HEK293 (cell line): ENCODE measurements at regions not wholly inside any gene's neighbourhood (a gene's known extent, or its start where the extent isn't known, plus 50 kb on each side); places are given as distances from the start of the nearest gene placed in this dataset.

ENCODE experiments used
- CTCF ChIA-PET: fragments of 350-600 bp; formaldehyde crosslinking; extraction: SDS; loops from one replicate; lab custom pipeline; 2021; ENCODE audit warnings: antibody characterized with exemption; lab: Yijun Ruan, JAX
- POLR2A ChIA-PET: fragments of 300-600 bp; formaldehyde crosslinking; extraction: SDS; loops from one replicate; lab custom pipeline; 2020; ENCODE audit warnings: antibody characterized with exemption, inconsistent platforms; lab: Yijun Ruan, JAX
- H3K27ac ChIP-seq: fragments of 200-500 bp; sonication (Bioruptor generic); 2 replicates; pipeline ENCODE4 v1.5.1; 2014; ENCODE audit warnings: low read depth, low read length, control low read depth, inconsistent platforms; ENCODE audit errors: extremely low read depth
- H3K36me3 ChIP-seq, 2 experiments: fragments of 200-500 bp in 1 of 2; sonication (Bioruptor generic) in 1 of 2; 1 replicate in 1 of 2; 2 replicates in 1 of 2; pipeline ENCODE4 v1.5.1; 2014 to 2017; ENCODE audit warnings: inconsistent platforms in 2 of 2, low read length in 2 of 2; ENCODE audit not compliant: control insufficient read depth in 2 of 2, insufficient read depth in 1 of 2
- H3K4me1 ChIP-seq: fragments of 200-500 bp; sonication (Bioruptor generic); 2 replicates; pipeline ENCODE4 v1.5.1; 2014; ENCODE audit warnings: mild to moderate bottlenecking, low read length, inconsistent platforms; ENCODE audit not compliant: control insufficient read depth, insufficient read depth
- H3K4me3 ChIP-seq: 2 replicates; pipeline ENCODE4 v1.5.1; 2011; ENCODE audit warnings: low read depth, mild to moderate bottlenecking, control low read depth, low read length, moderate library complexity
- H3K9me3 ChIP-seq: fragments of 200-500 bp; sonication (Bioruptor generic); 2 replicates; pipeline ENCODE4 v1.5.1; 2014; ENCODE audit warnings: low read depth, low read length, inconsistent platforms; ENCODE audit not compliant: control insufficient read depth, insufficient read depth
- GLIS2 ChIP-seq: fragments of 450-650 bp; formaldehyde crosslinking; IDR thresholded peaks from 2 replicates; pipeline ENCODE4 v1.5.1; 2016; ENCODE audit warnings: missing biosample characterization, missing genetic modification characterization
- SETDB1 ChIP-seq: IDR thresholded peaks from one replicate; pipeline ENCODE4 v1.6.1; 2017; ENCODE audit warnings: mild to moderate bottlenecking, low read length, moderate library complexity, mixed read lengths; ENCODE audit not compliant: insufficient read length
- SP2 ChIP-seq: fragments of 450-650 bp; formaldehyde crosslinking; IDR thresholded peaks from 2 replicates; pipeline ENCODE4 v1.5.1; 2016; ENCODE audit warnings: missing biosample characterization, missing genetic modification characterization
- ZBTB17 ChIP-seq: fragments of 450-650 bp; formaldehyde crosslinking; IDR thresholded peaks from 2 replicates; pipeline ENCODE4 v1.5.1; 2016; ENCODE audit warnings: missing biosample characterization, missing genetic modification characterization
- ZIC2 ChIP-seq: fragments of 450-650 bp; formaldehyde crosslinking; IDR thresholded peaks from 2 replicates; pipeline ENCODE4 v1.5.1; 2016; ENCODE audit warnings: missing biosample characterization, missing genetic modification characterization
- ZNF121 ChIP-seq: fragments of 450-650 bp; formaldehyde crosslinking; IDR thresholded peaks from 2 replicates; pipeline ENCODE4 v1.5.1; 2016; ENCODE audit warnings: missing biosample characterization, missing genetic modification characterization
- ZNF302 ChIP-seq: fragments of 450-650 bp; formaldehyde crosslinking; IDR thresholded peaks from 2 replicates; pipeline ENCODE4 v1.5.1; 2016; ENCODE audit warnings: missing biosample characterization, missing genetic modification characterization, low read depth
- ZNF48 ChIP-seq: fragments of 450-650 bp; formaldehyde crosslinking; IDR thresholded peaks from 2 replicates; pipeline ENCODE4 v1.5.1; 2016; ENCODE audit warnings: missing biosample characterization, missing genetic modification characterization
- ZNF530 ChIP-seq: fragments of 450-650 bp; formaldehyde crosslinking; IDR thresholded peaks from 2 replicates; pipeline ENCODE4 v1.5.1; 2016; ENCODE audit warnings: low read depth, missing biosample characterization, missing genetic modification characterization
- ZNF544 ChIP-seq: fragments of 450-650 bp; formaldehyde crosslinking; IDR thresholded peaks from 2 replicates; pipeline ENCODE4 v1.5.0; 2017; ENCODE audit warnings: missing biosample characterization, missing genetic modification characterization
- ZNF555 ChIP-seq: fragments of 450-650 bp; formaldehyde crosslinking; conservative IDR thresholded peaks from 2 replicates; pipeline ENCODE4 v1.5.1; 2017; ENCODE audit warnings: missing biosample characterization, mild to moderate bottlenecking, missing genetic modification characterization, inconsistent platforms
- ZNF561 ChIP-seq: fragments of 450-650 bp; IDR thresholded peaks from 2 replicates; pipeline ENCODE4 v1.5.1; 2018; ENCODE audit warnings: missing biosample characterization, missing genetic modification characterization, borderline replicate concordance
- ZNF660 ChIP-seq: fragments of 450-650 bp; IDR thresholded peaks from 2 replicates; pipeline ENCODE4 v1.5.1; 2018; ENCODE audit warnings: missing biosample characterization, mild to moderate bottlenecking, missing genetic modification characterization
- ZNF707 ChIP-seq: fragments of 450-650 bp; formaldehyde crosslinking; IDR thresholded peaks from 2 replicates; pipeline ENCODE4 v1.5.1; 2016; ENCODE audit warnings: missing biosample characterization, missing genetic modification characterization
- ZNF776 ChIP-seq: fragments of 450-650 bp; formaldehyde crosslinking; IDR thresholded peaks from 2 replicates; pipeline ENCODE4 v1.5.0; 2017; ENCODE audit warnings: missing biosample characterization, missing genetic modification characterization, borderline replicate concordance
- ZNF837 ChIP-seq: fragments of 450-650 bp; formaldehyde crosslinking; IDR thresholded peaks from 2 replicates; pipeline ENCODE4 v1.5.1; 2016; ENCODE audit warnings: missing biosample characterization, missing genetic modification characterization
- TF ChIP-seq, protein P1 (sequence below): fragments of 450-650 bp; formaldehyde crosslinking; IDR thresholded peaks from 2 replicates; pipeline ENCODE4 v1.5.1; 2016; ENCODE audit warnings: missing biosample characterization, missing genetic modification characterization
- TF ChIP-seq, protein P2 (sequence below): fragments of 450-650 bp; formaldehyde crosslinking; IDR thresholded peaks from 2 replicates; pipeline ENCODE4 v1.5.1; 2017; ENCODE audit warnings: missing biosample characterization, missing genetic modification characterization
- TF ChIP-seq, protein P3 (sequence below): fragments of 450-650 bp; formaldehyde crosslinking; optimal IDR thresholded peaks from 2 replicates; pipeline ENCODE3; 2016; ENCODE audit warnings: missing biosample characterization, mild to moderate bottlenecking, missing genetic modification characterization
- TF ChIP-seq, protein P4 (sequence below): fragments of 450-650 bp; formaldehyde crosslinking; IDR thresholded peaks from 2 replicates; pipeline ENCODE4 v1.5.1; 2016; ENCODE audit warnings: missing biosample characterization, missing genetic modification characterization

DNA sequence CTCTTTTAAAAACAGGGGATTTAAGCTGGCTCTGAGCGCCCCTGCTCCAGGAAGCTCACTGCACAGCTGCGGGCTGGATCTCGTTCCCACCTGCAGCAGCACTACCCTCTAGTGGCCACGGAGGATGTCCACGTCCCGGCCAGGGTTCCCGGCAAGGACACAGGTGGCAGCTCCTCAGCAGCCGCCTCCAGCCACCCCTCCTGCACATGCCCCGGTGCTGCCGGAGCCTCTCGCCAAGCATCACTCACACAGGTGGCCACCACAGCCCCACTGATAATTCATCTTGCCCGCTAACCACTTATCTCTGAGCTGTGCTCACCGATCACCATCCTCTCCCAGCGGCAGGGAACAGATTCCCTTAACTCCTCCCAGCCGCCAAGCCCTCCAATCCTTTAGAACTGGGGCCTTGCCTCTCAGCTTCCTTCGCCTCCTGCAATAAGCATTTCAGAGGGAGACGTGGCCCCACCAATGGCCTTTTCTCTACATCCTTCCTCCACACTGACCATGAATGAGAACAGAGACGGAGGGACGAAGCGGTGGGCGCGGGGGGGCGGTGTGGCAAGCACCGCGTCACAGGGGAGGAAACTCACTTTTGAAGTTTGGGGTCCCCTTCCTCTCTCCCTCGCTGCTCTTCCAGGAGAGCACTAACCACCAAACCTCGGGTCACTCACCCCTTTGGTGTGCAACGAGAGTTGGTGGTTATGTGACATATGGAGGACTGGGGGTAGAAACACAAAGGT is 222.1 kb downstream of the RBFOX3 start (continued):
- TF ChIP-seq ZNF530 (tag by site-specific recombination) (no peak), SP2 (tag by site-specific recombination) (no peak), ZNF555 (tag by site-specific recombination) (no peak), GLIS2 (tag by site-specific recombination) (0 out of 2 replicates have a peak, but pooled peaks have one; percentile 8), SETDB1 (no peak), ZNF707 (tag by site-specific recombination) (no peak), ZNF544 (no peak), ZNF776 (no peak), ZNF48 (no peak), ZNF837 (tag by site-specific recombination) (no peak), ZNF561 (tag by site-specific recombination) (no peak), ZNF302 (tag by site-specific recombination) (no peak), ZNF660 (tag by site-specific recombination) (peak; percentile 47; the same call in 1 of the 2 replicates), ZBTB17 (tag by site-specific recombination) (0 out of 2 replicates have a peak, but pooled peaks have one; percentile 19)
- TF ChIP-seq, protein P1, sequence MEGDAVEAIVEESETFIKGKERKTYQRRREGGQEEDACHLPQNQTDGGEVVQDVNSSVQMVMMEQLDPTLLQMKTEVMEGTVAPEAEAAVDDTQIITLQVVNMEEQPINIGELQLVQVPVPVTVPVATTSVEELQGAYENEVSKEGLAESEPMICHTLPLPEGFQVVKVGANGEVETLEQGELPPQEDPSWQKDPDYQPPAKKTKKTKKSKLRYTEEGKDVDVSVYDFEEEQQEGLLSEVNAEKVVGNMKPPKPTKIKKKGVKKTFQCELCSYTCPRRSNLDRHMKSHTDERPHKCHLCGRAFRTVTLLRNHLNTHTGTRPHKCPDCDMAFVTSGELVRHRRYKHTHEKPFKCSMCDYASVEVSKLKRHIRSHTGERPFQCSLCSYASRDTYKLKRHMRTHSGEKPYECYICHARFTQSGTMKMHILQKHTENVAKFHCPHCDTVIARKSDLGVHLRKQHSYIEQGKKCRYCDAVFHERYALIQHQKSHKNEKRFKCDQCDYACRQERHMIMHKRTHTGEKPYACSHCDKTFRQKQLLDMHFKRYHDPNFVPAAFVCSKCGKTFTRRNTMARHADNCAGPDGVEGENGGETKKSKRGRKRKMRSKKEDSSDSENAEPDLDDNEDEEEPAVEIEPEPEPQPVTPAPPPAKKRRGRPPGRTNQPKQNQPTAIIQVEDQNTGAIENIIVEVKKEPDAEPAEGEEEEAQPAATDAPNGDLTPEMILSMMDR (tag by site-specific recombination) = peak; percentile 80
- TF ChIP-seq, all 188 proteins: peak for 8

DNA sequence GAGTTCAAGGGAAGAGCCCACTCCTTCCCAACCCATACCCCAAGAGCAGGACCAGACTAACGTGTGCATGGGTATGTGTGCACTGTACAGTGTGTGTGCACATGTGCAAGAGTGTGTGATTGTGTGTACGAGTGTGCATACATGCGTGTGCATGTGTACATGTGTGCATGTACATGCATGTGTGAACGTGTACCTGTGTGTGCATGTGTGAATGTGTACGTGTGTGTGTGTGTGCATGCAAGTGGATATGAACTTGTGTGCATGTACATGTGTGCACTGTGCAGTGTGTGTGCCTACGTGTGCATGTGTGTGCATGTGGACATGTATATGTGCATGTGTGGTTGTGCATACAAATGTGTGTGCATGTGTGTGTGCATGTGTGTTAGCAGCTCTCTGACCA is 223.1 kb downstream of the RBFOX3 start:
- CTCF ChIA-PET = interaction anchor here (0.6 to 11.2 kb wide), 37 partner anchors 9 to 369 kb away, joined by 3 to 346 read pairs (median 3); no protein-coding TSS in a partner anchor
- Histone ChIP-seq H3K4me3 (no peak overlapping the region), H3K9me3 (no peaks in the 10 kb centered on the region)

More for the DNA sequence above, 223.1 kb downstream of the RBFOX3 start:
- H3K27ac ChIP-seq = no peak overlapping the region
- H3K36me3 ChIP-seq = no peaks in the 10 kb centered on the region
- TF ChIP-seq, protein P2, sequence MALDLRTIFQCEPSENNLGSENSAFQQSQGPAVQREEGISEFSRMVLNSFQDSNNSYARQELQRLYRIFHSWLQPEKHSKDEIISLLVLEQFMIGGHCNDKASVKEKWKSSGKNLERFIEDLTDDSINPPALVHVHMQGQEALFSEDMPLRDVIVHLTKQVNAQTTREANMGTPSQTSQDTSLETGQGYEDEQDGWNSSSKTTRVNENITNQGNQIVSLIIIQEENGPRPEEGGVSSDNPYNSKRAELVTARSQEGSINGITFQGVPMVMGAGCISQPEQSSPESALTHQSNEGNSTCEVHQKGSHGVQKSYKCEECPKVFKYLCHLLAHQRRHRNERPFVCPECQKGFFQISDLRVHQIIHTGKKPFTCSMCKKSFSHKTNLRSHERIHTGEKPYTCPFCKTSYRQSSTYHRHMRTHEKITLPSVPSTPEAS (tag by site-specific recombination) = peak; percentile 90
- TF ChIP-seq ZIC2 (no peak; the same call in 1 of the 2 replicates), ZNF121 (no peak)
- TF ChIP-seq, protein P3, sequence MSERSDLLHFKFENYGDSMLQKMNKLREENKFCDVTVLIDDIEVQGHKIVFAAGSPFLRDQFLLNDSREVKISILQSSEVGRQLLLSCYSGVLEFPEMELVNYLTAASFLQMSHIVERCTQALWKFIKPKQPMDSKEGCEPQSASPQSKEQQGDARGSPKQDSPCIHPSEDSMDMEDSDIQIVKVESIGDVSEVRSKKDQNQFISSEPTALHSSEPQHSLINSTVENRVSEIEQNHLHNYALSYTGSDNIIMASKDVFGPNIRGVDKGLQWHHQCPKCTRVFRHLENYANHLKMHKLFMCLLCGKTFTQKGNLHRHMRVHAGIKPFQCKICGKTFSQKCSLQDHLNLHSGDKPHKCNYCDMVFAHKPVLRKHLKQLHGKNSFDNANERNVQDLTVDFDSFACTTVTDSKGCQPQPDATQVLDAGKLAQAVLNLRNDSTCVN (tag by site-specific recombination) = peak; percentile 10
- TF ChIP-seq, protein P4, sequence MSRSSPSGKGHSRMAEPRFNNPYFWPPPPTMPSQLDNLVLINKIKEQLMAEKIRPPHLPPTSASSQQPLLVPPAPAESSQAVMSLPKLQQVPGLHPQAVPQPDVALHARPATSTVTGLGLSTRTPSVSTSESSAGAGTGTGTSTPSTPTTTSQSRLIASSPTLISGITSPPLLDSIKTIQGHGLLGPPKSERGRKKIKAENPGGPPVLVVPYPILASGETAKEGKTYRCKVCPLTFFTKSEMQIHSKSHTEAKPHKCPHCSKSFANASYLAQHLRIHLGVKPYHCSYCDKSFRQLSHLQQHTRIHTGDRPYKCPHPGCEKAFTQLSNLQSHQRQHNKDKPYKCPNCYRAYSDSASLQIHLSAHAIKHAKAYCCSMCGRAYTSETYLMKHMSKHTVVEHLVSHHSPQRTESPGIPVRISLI (tag by site-specific recombination) = no peak
- POLR2A ChIA-PET = interaction anchor here (1.0 kb wide), 1 partner anchor 199 kb away, joined by 4 read pairs; no protein-coding TSS in a partner anchor
- H3K4me1 ChIP-seq = no peaks in the 10 kb centered on the region
